HepG2 (cell line): ENCODE measurements at regions not wholly inside any gene's neighbourhood (a gene's known extent, or its start where the extent isn't known, plus 50 kb on each side); places are given as distances from the start of the nearest gene placed in this dataset.

Experiments used
- ATF7 ChIP-seq, 2 experiments: fragments of 450-650 bp in 1 of 2; sonication (generic) in 1 of 2; formaldehyde crosslinking in 1 of 2; IDR thresholded peaks; 2 replicates each; pipeline versions ENCODE4 v1.4.0 to v1.6.1; 2016 to 2020; ENCODE audit warnings: antibody characterized with exemption in 1 of 2, mild to moderate bottlenecking in 1 of 2, missing genetic modification reagents in 1 of 2
- CEBPB ChIP-seq: IDR thresholded peaks from 2 replicates; pipeline ENCODE4 v1.6.1; 2011; ENCODE audit warnings: low read depth, low read length, improper control_type of control experiment, borderline replicate concordance
- EZH2 ChIP-seq: conservative IDR thresholded peaks from 2 replicates; pipeline ENCODE4 v1.6.1; 2012; ENCODE audit warnings: mild to moderate bottlenecking, low read depth, low read length, moderate library complexity
- FOSL1 ChIP-seq: sonication (generic); formaldehyde crosslinking; IDR thresholded peaks from 2 replicates; pipeline ENCODE4 v1.9.0; 2021; ENCODE audit warnings: missing genetic modification reagents, borderline replicate concordance
- RFXANK ChIP-seq: IDR thresholded peaks from 2 replicates; pipeline ENCODE4 v1.6.1; 2016
- SP2 ChIP-seq: sonication (generic); formaldehyde crosslinking; IDR thresholded peaks from 2 replicates; pipeline ENCODE4 v1.5.1; 2020; ENCODE audit warnings: mild to moderate bottlenecking, missing genetic modification reagents
- ZNF605 ChIP-seq: sonication (generic); formaldehyde crosslinking; IDR thresholded peaks from 2 replicates; pipeline ENCODE4 v1.8.0; 2022; ENCODE audit warnings: mild to moderate bottlenecking, missing genetic modification reagents
- ZNF646 ChIP-seq: sonication (generic); formaldehyde crosslinking; IDR thresholded peaks from 2 replicates; pipeline ENCODE4 v1.9.0; 2021; ENCODE audit warnings: mild to moderate bottlenecking, missing genetic modification reagents
- ZNF768 ChIP-seq: sonication (generic); formaldehyde crosslinking; IDR thresholded peaks from 2 replicates; pipeline ENCODE4 v1.4.0; 2020; ENCODE audit warnings: missing genetic modification reagents
- ZSCAN22 ChIP-seq: sonication (generic); formaldehyde crosslinking; IDR thresholded peaks from 2 replicates; pipeline ENCODE4 v1.4.0; 2020; ENCODE audit warnings: mild to moderate bottlenecking, missing genetic modification reagents
- TF ChIP-seq, protein P1 (sequence below): sonication (generic); formaldehyde crosslinking; IDR thresholded peaks from 2 replicates; pipeline ENCODE4 v1.5.0; 2020; ENCODE audit warnings: mild to moderate bottlenecking, missing genetic modification reagents, moderate library complexity

DNA sequence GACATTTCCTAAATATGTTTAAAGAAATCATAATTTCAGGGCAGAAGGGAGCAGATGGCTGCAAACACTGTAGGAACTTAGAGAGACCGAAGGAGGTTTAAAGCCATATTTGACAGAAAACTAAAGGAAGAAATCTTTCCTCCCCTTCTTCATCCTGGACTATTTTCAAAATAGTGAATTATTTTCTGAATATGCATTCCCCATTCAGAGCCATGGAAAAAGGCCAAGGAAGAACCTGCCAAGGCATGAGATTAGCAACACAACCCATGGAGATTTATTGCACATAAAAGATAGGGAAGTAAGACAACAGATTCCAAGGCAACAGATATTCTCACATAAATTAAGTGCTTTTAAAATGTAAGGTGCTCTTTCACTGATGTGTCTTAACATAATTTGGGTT is 233.3 kb upstream of the ADAMTS16 start:
- no peak for TF ChIP-seq CEBPB
- no peak for TF ChIP-seq ZNF646 (CRISPR knock-in tag)
- no peak for TF ChIP-seq ZNF768 (CRISPR knock-in tag)
- no peak for TF ChIP-seq SP2 (CRISPR knock-in tag)
- no peak for TF ChIP-seq FOSL1 (CRISPR knock-in tag)
- TF ChIP-seq EZH2, result no peak
- TF ChIP-seq, protein P1, sequence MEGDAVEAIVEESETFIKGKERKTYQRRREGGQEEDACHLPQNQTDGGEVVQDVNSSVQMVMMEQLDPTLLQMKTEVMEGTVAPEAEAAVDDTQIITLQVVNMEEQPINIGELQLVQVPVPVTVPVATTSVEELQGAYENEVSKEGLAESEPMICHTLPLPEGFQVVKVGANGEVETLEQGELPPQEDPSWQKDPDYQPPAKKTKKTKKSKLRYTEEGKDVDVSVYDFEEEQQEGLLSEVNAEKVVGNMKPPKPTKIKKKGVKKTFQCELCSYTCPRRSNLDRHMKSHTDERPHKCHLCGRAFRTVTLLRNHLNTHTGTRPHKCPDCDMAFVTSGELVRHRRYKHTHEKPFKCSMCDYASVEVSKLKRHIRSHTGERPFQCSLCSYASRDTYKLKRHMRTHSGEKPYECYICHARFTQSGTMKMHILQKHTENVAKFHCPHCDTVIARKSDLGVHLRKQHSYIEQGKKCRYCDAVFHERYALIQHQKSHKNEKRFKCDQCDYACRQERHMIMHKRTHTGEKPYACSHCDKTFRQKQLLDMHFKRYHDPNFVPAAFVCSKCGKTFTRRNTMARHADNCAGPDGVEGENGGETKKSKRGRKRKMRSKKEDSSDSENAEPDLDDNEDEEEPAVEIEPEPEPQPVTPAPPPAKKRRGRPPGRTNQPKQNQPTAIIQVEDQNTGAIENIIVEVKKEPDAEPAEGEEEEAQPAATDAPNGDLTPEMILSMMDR (CRISPR knock-in tag), result no peak
- TF ChIP-seq ATF7 (IDR thresholded peaks at IDR 0.05), result no peak
- TF ChIP-seq ATF7 (CRISPR knock-in tag; IDR thresholded peaks at IDR 0.05), result no peak
- no peak for TF ChIP-seq RFXANK (CRISPR knock-in tag)
- no peak for TF ChIP-seq ZSCAN22 (CRISPR knock-in tag)
- TF ChIP-seq ZNF605 (CRISPR knock-in tag), result no peak
